HepG2 (cell line): ENCODE measurements at regions not wholly inside any gene's neighbourhood (a gene's known extent, or its start where the extent isn't known, plus 50 kb on each side); places are given as distances from the start of the nearest gene placed in this dataset.

Source experiments
- ATAC-seq: fragments of 200-7000 bp; cut with Tn5 transposase; 3 replicates; pipeline ENCODE4 v1.9.1; 2020; ENCODE audit warnings: mild to moderate bottlenecking, moderate library complexity
- BruUV-seq: library from RNA; stranded (reverse); fragments of 400-500 nt; replicated peaks from 2 replicates; lab custom pipeline; 2021; lab: Mats Ljungman, UMichigan
- CTCF ChIA-PET: fragments of 300-600 bp; formaldehyde crosslinking; extraction: SDS; loops from one replicate; lab custom pipeline; 2021; ENCODE audit warnings: low total read pairs, inconsistent platforms, low intra/inter-chr PET ratio; lab: Yijun Ruan, JAX
- POLR2A ChIA-PET: fragments of 350-600 bp; sonication (Branson Sonifier 250); formaldehyde crosslinking; loops from one replicate; lab custom pipeline; 2020; ENCODE audit warnings: antibody characterized with exemption, inconsistent platforms; lab: Yijun Ruan, JAX
- DNase-seq: peaks from one replicate; pipeline ENCODE4 v3.0.0-alpha.2; 2015; ENCODE audit warnings: low spot score
- FAIRE-seq: peaks from 3 replicates; lab custom pipeline; 2011; peaks lifted over from hg19 to GRCh38; lab: Jason Lieb, UNC
- H2AFZ ChIP-seq: one replicate; pipeline ENCODE4 v1.6.1; 2011; ENCODE audit warnings: low read length, inconsistent platforms
- H3K27ac ChIP-seq: fragments of 300-600 bp; 3 replicates; pipeline ENCODE4 v1.8.0; 2011; ENCODE audit warnings: mixed run types, mild to moderate bottlenecking, mixed read lengths, low read length, inconsistent platforms; ENCODE audit not compliant: insufficient read depth; ENCODE audit errors: extremely low read length
- H3K27me3 ChIP-seq, 2 experiments: fragments of 200-600 bp in 1 of 2; 2 replicates in 1 of 2; 3 replicates in 1 of 2; pipeline versions ENCODE4 v1.6.0 to v1.8.0; 2011; ENCODE audit warnings: low read length in 2 of 2, mild to moderate bottlenecking in 2 of 2, moderate library complexity in 2 of 2, inconsistent platforms in 1 of 2; ENCODE audit not compliant: insufficient read depth in 2 of 2, control insufficient read depth in 1 of 2
- H3K36me3 ChIP-seq, 2 experiments: fragments of 200-600 bp in 1 of 2; replicated peaks in 1 of 2; 2 replicates in 1 of 2; 3 replicates in 1 of 2; pipeline versions ENCODE4 v1.5.1 to v1.8.0; 2011; ENCODE audit warnings: low read length in 2 of 2, inconsistent platforms in 1 of 2; ENCODE audit not compliant: insufficient read depth in 2 of 2, control insufficient read depth in 1 of 2
- H3K4me1 ChIP-seq: 2 replicates; pipeline ENCODE4 v1.5.1; 2012; ENCODE audit warnings: low read length, inconsistent platforms; ENCODE audit not compliant: insufficient read depth
- H3K4me2 ChIP-seq: 2 replicates; pipeline ENCODE4 v1.6.0; 2011; ENCODE audit warnings: low read depth, low read length, inconsistent platforms
- H3K4me3 ChIP-seq, 3 experiments: fragments of 200-600 bp in 1 of 3; sonication (generic), shearing (Covaris generic) in 1 of 3; replicated peaks in 1 of 3; 2 replicates each; pipeline ENCODE4 v1.5.1; 2011 to 2016; ENCODE audit warnings: low read length in 3 of 3, inconsistent platforms in 2 of 3, low read depth in 2 of 3, mild to moderate bottlenecking in 2 of 3, control low read depth in 1 of 3, mixed read lengths in 1 of 3; ENCODE audit not compliant: insufficient read depth in 1 of 3
- H3K79me2 ChIP-seq: one replicate; pipeline ENCODE4 v1.6.1; 2011; ENCODE audit warnings: low read length, inconsistent platforms; ENCODE audit not compliant: insufficient read depth
- H3K9ac ChIP-seq: 2 replicates; pipeline ENCODE4 v1.6.0; 2011; ENCODE audit warnings: mild to moderate bottlenecking, low read depth, low read length, inconsistent platforms; ENCODE audit not compliant: insufficient read depth
- H3K9me3 ChIP-seq: 2 replicates; pipeline ENCODE4 v1.5.1; 2012; ENCODE audit warnings: mild to moderate bottlenecking, low read length
- H4K20me1 ChIP-seq: 2 replicates; pipeline ENCODE4 v1.6.0; 2011; ENCODE audit warnings: inconsistent platforms, mild to moderate bottlenecking, low read length, moderate library complexity; ENCODE audit not compliant: insufficient read depth
- ARHGAP35 ChIP-seq: sonication (generic); formaldehyde crosslinking; IDR thresholded peaks from 2 replicates; pipeline ENCODE4 v1.9.0; 2022; ENCODE audit warnings: mild to moderate bottlenecking, inconsistent platforms, moderate library complexity, missing genetic modification reagents, borderline replicate concordance
- ARID4A ChIP-seq: sonication (generic); formaldehyde crosslinking; IDR thresholded peaks from 2 replicates; pipeline ENCODE4 v1.5.0; 2020; ENCODE audit warnings: mild to moderate bottlenecking, missing genetic modification reagents, borderline replicate concordance
- ARNTL ChIP-seq: sonication (generic); formaldehyde crosslinking; IDR thresholded peaks from 2 replicates; pipeline ENCODE4 v1.4.0; 2020; ENCODE audit warnings: mild to moderate bottlenecking, missing genetic modification reagents
- HES4 ChIP-seq: sonication (generic); formaldehyde crosslinking; IDR thresholded peaks from 2 replicates; pipeline ENCODE4 v1.9.0; 2021; ENCODE audit warnings: mild to moderate bottlenecking, missing genetic modification reagents, borderline replicate concordance
- KAT8 ChIP-seq: IDR thresholded peaks from 2 replicates; pipeline ENCODE4 v1.6.1; 2016; ENCODE audit warnings: missing genetic modification reagents, missing compliant biosample characterization
- KDM1A ChIP-seq: IDR thresholded peaks from 2 replicates; pipeline ENCODE4 v1.6.1; 2016; ENCODE audit warnings: missing compliant biosample characterization
- MXD4 ChIP-seq: IDR thresholded peaks from 2 replicates; pipeline ENCODE4 v1.6.1; 2016; ENCODE audit warnings: mild to moderate bottlenecking, missing biosample characterization, missing genetic modification reagents
- NR2C2 ChIP-seq: sonication (generic); formaldehyde crosslinking; IDR thresholded peaks from 2 replicates; pipeline ENCODE4 v1.4.0; 2020; ENCODE audit warnings: missing genetic modification reagents, mild to moderate bottlenecking, moderate library complexity, borderline replicate concordance
- POGZ ChIP-seq: sonication (generic); formaldehyde crosslinking; IDR thresholded peaks from 2 replicates; pipeline ENCODE4 v1.4.0; 2020; ENCODE audit warnings: mild to moderate bottlenecking, missing genetic modification reagents
- POLR2A ChIP-seq, 2 experiments: IDR thresholded peaks; 2 replicates each; pipeline ENCODE4 v1.6.1; 2011; ENCODE audit warnings: low read depth in 2 of 2, low read length in 2 of 2, mild to moderate bottlenecking in 1 of 2, moderate library complexity in 1 of 2; ENCODE audit not compliant: insufficient read depth in 1 of 2
- SKIL ChIP-seq: sonication (generic); formaldehyde crosslinking; IDR thresholded peaks from 2 replicates; pipeline ENCODE4 v1.8.0; 2022; ENCODE audit warnings: missing genetic modification reagents, mild to moderate bottlenecking, moderate library complexity, borderline replicate concordance
- TBP ChIP-seq: sonication (generic); formaldehyde crosslinking; IDR thresholded peaks from 2 replicates; pipeline ENCODE4 v1.5.0; 2020; ENCODE audit warnings: missing genetic modification reagents
- TSC22D2 ChIP-seq: sonication (generic); formaldehyde crosslinking; IDR thresholded peaks from 2 replicates; pipeline ENCODE4 v1.5.1; 2020; ENCODE audit warnings: missing genetic modification reagents, mild to moderate bottlenecking, borderline replicate concordance
- ZFP36L1 ChIP-seq: sonication (generic); formaldehyde crosslinking; IDR thresholded peaks from 2 replicates; pipeline ENCODE4 v1.8.0; 2022; ENCODE audit warnings: mild to moderate bottlenecking, missing genetic modification reagents, moderate library complexity
- ZNF550 ChIP-seq: sonication (generic); formaldehyde crosslinking; IDR thresholded peaks from 2 replicates; pipeline ENCODE4 v1.4.0; 2020; ENCODE audit warnings: mild to moderate bottlenecking, missing genetic modification reagents, borderline replicate concordance
- ZNF570 ChIP-seq: sonication (generic); formaldehyde crosslinking; IDR thresholded peaks from 2 replicates; pipeline ENCODE4 v1.4.0; 2020; ENCODE audit warnings: mild to moderate bottlenecking, missing genetic modification reagents, borderline replicate concordance
- ZNF878 ChIP-seq: sonication (generic); formaldehyde crosslinking; IDR thresholded peaks from 2 replicates; pipeline ENCODE4 v1.8.1; 2023; ENCODE audit warnings: mild to moderate bottlenecking, missing genetic modification reagents, moderate library complexity
- ZSCAN31 ChIP-seq: sonication (generic); formaldehyde crosslinking; IDR thresholded peaks from 2 replicates; pipeline ENCODE4 v1.5.0; 2020; ENCODE audit warnings: low read depth, mild to moderate bottlenecking, missing genetic modification reagents
- WGBS: methylation state at CpG from one replicate; pipeline ENCODE4 v1.1.6; 2017; ENCODE audit warnings: low lambda C conversion rate; 5-methylcytosine and 5-hydroxymethylcytosine counted together
- in situ Hi-C: cut with HindIII; loops from 2 replicates; pipeline ENCODE4 v1.10.0; 2017; ENCODE audit warnings: low pct_unique_long_range_greater_than_20kb; ENCODE audit not compliant: extremely low pct_ligation_motif_present
- intact Hi-C: fragments of 100-400 bp; cut with micrococcal nuclease; formaldehyde crosslinking; loops from one replicate; pipeline ENCODE4 v1.10.0; 2022; ENCODE audit not compliant: unreplicated experiment

- intact Hi-C loops (no loop called here), in situ Hi-C loops (no loop called here)
- BruUV-seq, result no TSS peak
- no peak for TF ChIP-seq ZNF550 (CRISPR knock-in tag)
- TF ChIP-seq MXD4 (CRISPR knock-in tag), result no peak
- no peak for TF ChIP-seq NR2C2
- TF ChIP-seq POGZ (CRISPR knock-in tag), result no peak
- no peak for TF ChIP-seq ARNTL
- TF ChIP-seq POLR2A (IDR thresholded peaks at IDR 0.05; ENCODE audit: insufficient read depth in 1 of 2, low read depth in 2 of 2, low read length in 2 of 2), result no peak
- no peak for TF ChIP-seq ZSCAN31 (CRISPR knock-in tag)
- TF ChIP-seq ZNF570 (CRISPR knock-in tag), result no peak
- no peak for TF ChIP-seq ARID4A
- TF ChIP-seq TBP, result no peak
- TF ChIP-seq HES4 (CRISPR knock-in tag), result no peak
- no peak for TF ChIP-seq SKIL (CRISPR knock-in tag)
- TF ChIP-seq ZNF878 (CRISPR knock-in tag), result no peak
- no peak for TF ChIP-seq TSC22D2 (CRISPR knock-in tag)
- TF ChIP-seq ZFP36L1 (CRISPR knock-in tag), result no peak
- TF ChIP-seq ARHGAP35 (CRISPR knock-in tag), result no peak
- no peak for TF ChIP-seq KDM1A (CRISPR knock-in tag)
- no peak for TF ChIP-seq KAT8 (CRISPR knock-in tag)
- no peak overlapping the region for H3K27ac ChIP-seq
- no peaks in the 10 kb centered on the region for H3K36me3 ChIP-seq
- ChIA-PET CTCF (no interaction called here), POLR2A (no interaction called here)
- H3K9ac ChIP-seq, result no peak overlapping the region
- no peaks in the 10 kb centered on the region for H3K79me2 ChIP-seq
- no peaks in the 10 kb centered on the region for H3K27me3 ChIP-seq
- no peak for DNase-seq
- ATAC-seq, result no peak
- no peaks in the 10 kb centered on the region for H3K9me3 ChIP-seq
- H3K4me1 ChIP-seq, result no peaks in the 10 kb centered on the region
- 2% methylated on average over 1 of the region's 1 CpG for WGBS
- FAIRE-seq, result no peak
- H3K4me2 ChIP-seq, result no peak overlapping the region
- H4K20me1 ChIP-seq, result no peaks in the 10 kb centered on the region
- H3K4me3 ChIP-seq, result no peak overlapping the region
- H2AFZ ChIP-seq, result no peak overlapping the region
Measured at GRCh38 chr2:188204824-188205223, 86.8 kb upstream of the GULP1 start.
